ENCODE measurements at regions not wholly inside any gene's neighbourhood (a gene's known extent, or its start where the extent isn't known, plus 50 kb on each side); places are given as distances from the start of the nearest gene placed in this dataset.

GRCh38 chr13:47121092-47121763 lies 224.4 kb upstream of the HTR2A start (continued):
- no peak for TF ChIP-seq ZNF571 (tag by site-specific recombination; IDR thresholded peaks at IDR 0.05)

DNA sequence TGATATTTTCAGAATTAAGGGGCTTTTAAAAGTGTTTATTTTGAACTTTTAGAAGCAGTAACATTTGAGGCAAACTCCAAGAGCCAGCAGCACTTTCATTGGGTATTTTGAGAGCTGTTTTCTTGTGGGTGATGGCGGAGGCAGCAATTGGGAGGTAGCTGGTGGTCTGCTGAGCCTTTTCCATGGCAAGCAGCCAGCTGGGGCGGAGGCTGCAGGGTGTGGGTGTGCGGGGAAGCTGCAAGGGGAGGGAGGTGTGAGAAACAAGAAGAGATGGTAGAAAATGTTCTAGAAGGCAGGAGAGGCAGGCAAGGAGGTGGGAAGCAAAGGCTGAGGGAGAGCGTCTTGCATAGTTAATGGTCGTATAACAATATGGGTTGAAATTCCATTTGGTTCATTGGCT lies 223.4 kb upstream of the HTR2A start:
- ChIA-PET POLR2A (no interaction called here), CTCF (no interaction called here)
- Histone ChIP-seq H3K9me3 (ENCODE audit: control insufficient read depth, insufficient read depth, low read depth, low read length) (no peaks in the 10 kb centered on the region), H3K27ac (ENCODE audit: extremely low read depth, low read depth, low read length) (no peak overlapping the region), H3K4me1 (ENCODE audit: control insufficient read depth, insufficient read depth, low read length) (no peaks in the 10 kb centered on the region; the same call in 1 of the 2 replicates), H3K36me3 (ENCODE audit: control insufficient read depth in 2 of 2, insufficient read depth in 1 of 2, low read length in 2 of 2) (no peaks in the 10 kb centered on the region), H3K4me3 (ENCODE audit: low read depth, low read length) (no peak overlapping the region)
- no peak for TF ChIP-seq INSM2 (tag by site-specific recombination; IDR thresholded peaks at IDR 0.05)
- TF ChIP-seq, protein P1, sequence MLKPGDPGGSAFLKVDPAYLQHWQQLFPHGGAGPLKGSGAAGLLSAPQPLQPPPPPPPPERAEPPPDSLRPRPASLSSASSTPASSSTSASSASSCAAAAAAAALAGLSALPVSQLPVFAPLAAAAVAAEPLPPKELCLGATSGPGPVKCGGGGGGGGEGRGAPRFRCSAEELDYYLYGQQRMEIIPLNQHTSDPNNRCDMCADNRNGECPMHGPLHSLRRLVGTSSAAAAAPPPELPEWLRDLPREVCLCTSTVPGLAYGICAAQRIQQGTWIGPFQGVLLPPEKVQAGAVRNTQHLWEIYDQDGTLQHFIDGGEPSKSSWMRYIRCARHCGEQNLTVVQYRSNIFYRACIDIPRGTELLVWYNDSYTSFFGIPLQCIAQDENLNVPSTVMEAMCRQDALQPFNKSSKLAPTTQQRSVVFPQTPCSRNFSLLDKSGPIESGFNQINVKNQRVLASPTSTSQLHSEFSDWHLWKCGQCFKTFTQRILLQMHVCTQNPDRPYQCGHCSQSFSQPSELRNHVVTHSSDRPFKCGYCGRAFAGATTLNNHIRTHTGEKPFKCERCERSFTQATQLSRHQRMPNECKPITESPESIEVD (tag by site-specific recombination; IDR thresholded peaks at IDR 0.05), result no peak
- no peak for TF ChIP-seq ZNF239 (tag by site-specific recombination; IDR thresholded peaks at IDR 0.05)
- TF ChIP-seq EGR2 (tag by site-specific recombination; IDR thresholded peaks at IDR 0.05; ENCODE audit: low read depth), result peak; percentile 57; the same call in 1 of the 2 replicates
- 0 out of 2 replicates have a peak, but pooled peaks have one; percentile 36 for TF ChIP-seq ZFHX2 (tag by site-specific recombination; conservative IDR thresholded peaks at IDR 0.05)

DNA sequence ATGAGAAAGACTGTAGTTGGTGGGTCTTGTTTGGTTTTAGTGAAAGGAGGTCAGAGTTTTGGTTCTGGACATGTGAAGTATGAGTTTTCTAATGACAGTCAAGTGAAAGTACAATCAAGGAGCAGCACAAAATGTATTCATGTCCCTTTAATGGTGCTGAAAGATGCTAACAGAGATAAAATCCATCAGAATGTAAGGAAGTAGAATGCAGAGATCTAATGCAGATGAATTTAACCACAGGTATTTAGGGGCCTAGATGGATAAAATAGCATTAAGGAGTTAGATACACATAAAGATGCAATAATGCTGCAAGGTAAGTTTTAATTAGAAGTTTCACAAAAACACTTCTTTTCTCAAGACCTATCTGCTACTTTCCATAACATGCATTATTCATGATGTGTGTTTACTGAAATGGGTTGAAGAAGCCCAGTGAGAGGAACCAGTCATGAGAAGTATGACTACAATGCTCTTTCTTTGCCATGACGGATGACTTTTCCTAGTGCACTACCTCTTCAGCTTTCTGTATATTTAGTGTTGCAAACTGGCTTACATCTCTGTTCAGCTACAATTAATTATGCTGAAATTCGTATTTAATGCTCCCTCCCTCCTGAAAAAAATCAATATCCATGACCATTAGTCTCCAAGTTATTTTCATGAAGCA lies 222.9 kb upstream of the HTR2A start:
- no peaks in the 10 kb centered on the region for H3K9me3 ChIP-seq (ENCODE audit: control insufficient read depth, insufficient read depth, low read depth, low read length)
- H3K4me3 ChIP-seq (ENCODE audit: low read depth, low read length), result no peak overlapping the region
- no peaks in the 10 kb centered on the region; the same call in 1 of the 2 replicates for H3K4me1 ChIP-seq (ENCODE audit: control insufficient read depth, insufficient read depth, low read length)
- H3K27ac ChIP-seq (ENCODE audit: extremely low read depth, low read depth, low read length), result no peak overlapping the region
- no peaks in the 10 kb centered on the region for H3K36me3 ChIP-seq (ENCODE audit: control insufficient read depth in 2 of 2, insufficient read depth in 1 of 2, low read length in 2 of 2)
- TF ChIP-seq ZXDB (tag by site-specific recombination; IDR thresholded peaks at IDR 0.05), result no peak
- TF ChIP-seq ZNF560 (tag by site-specific recombination; IDR thresholded peaks at IDR 0.05; ENCODE audit: borderline replicate concordance), result no peak
- TF ChIP-seq ZFP41 (tag by site-specific recombination; IDR thresholded peaks at IDR 0.05; ENCODE audit: borderline replicate concordance), result no peak
- TF ChIP-seq ZNF548 (tag by site-specific recombination; IDR thresholded peaks at IDR 0.05), result no peak
- no peak for TF ChIP-seq ZNF37A (tag by site-specific recombination; IDR thresholded peaks at IDR 0.05)
- TF ChIP-seq ZNF629 (tag by site-specific recombination; IDR thresholded peaks at IDR 0.05), result no peak
- POLR2A ChIA-PET, result no interaction called here
- CTCF ChIA-PET, result no interaction called here

GRCh38 chr13:47117268-47117667 lies 220.4 kb upstream of the HTR2A start:
- TF ChIP-seq ZNF843 (tag by site-specific recombination; IDR thresholded peaks at IDR 0.05) (no peak), ZBTB26 (tag by site-specific recombination; optimal IDR thresholded peaks at IDR 0.05) (no peak), OVOL3 (tag by site-specific recombination; IDR thresholded peaks at IDR 0.05) (no peak), ZNF473 (tag by site-specific recombination; IDR thresholded peaks at IDR 0.05) (no peak), ZNF174 (tag by site-specific recombination; IDR thresholded peaks at IDR 0.05) (no peak)
- no peak overlapping the region for H3K4me3 ChIP-seq (ENCODE audit: low read depth, low read length)
- H3K4me1 ChIP-seq (ENCODE audit: control insufficient read depth, insufficient read depth, low read length), result no peaks in the 10 kb centered on the region; the same call in 1 of the 2 replicates
- POLR2A ChIA-PET, result no interaction called here
- CTCF ChIA-PET, result no interaction called here
- H3K36me3 ChIP-seq (ENCODE audit: control insufficient read depth in 2 of 2, insufficient read depth in 1 of 2, low read length in 2 of 2), result no peaks in the 10 kb centered on the region
- no peak overlapping the region for H3K27ac ChIP-seq (ENCODE audit: extremely low read depth, low read depth, low read length)
- H3K9me3 ChIP-seq (ENCODE audit: control insufficient read depth, insufficient read depth, low read depth, low read length), result no peaks in the 10 kb centered on the region
